GM12878 (cell line): ENCODE measurements at regions not wholly inside any gene's neighbourhood (a gene's known extent, or its start where the extent isn't known, plus 50 kb on each side); places are given as distances from the start of the nearest gene placed in this dataset.

Experiments
- ATAC-seq: fragments of 200-7000 bp; cut with Tn5 transposase; 3 replicates; pipeline ENCODE4 v1.9.1; 2020; ENCODE audit warnings: mild to moderate bottlenecking, moderate library complexity
- BruUV-seq: library from RNA; stranded (reverse); fragments of 400-500 nt; replicated peaks from 2 replicates; lab custom pipeline; 2021; lab: Mats Ljungman, UMichigan
- CTCF ChIA-PET: fragments of 300-600 bp; sonication (Branson Sonifier 250); formaldehyde crosslinking; extraction: SDS; loops from one replicate; lab custom pipeline; 2021; ENCODE audit warnings: inconsistent platforms; lab: Yijun Ruan, JAX
- POLR2A ChIA-PET: fragments of 350-600 bp; formaldehyde crosslinking; extraction: SDS; loops from one replicate; lab custom pipeline; 2021; ENCODE audit warnings: inconsistent platforms; lab: Charles Lee
- RAD21 ChIA-PET: fragments of 300-600 bp; sonication (Branson Sonifier 250); formaldehyde crosslinking; loops from one replicate; lab custom pipeline; 2023; ENCODE audit warnings: antibody characterized with exemption; ENCODE audit not compliant: unreplicated experiment; lab: Charles Lee
- SMC1A ChIA-PET: fragments of 300-600 bp; sonication (Branson Sonifier 250); formaldehyde crosslinking; loops from one replicate; lab custom pipeline; 2023; ENCODE audit not compliant: unreplicated experiment, uncharacterized antibody; lab: Charles Lee
- DNase-seq: peaks from one replicate; pipeline ENCODE4 v3.0.0-alpha.2; 2011; ENCODE audit warnings: low read depth, low spot score
- FAIRE-seq: peaks from 3 replicates; lab custom pipeline; 2011; peaks lifted over from hg19 to GRCh38; lab: Jason Lieb, UNC
- H2AFZ ChIP-seq: 2 replicates; pipeline ENCODE4 v1.6.0; 2011; ENCODE audit warnings: low read depth, low read length, control low read depth; ENCODE audit not compliant: control insufficient read depth
- H3K27ac ChIP-seq: 2 replicates; pipeline ENCODE4 v1.5.1; 2011; ENCODE audit warnings: control low read depth; ENCODE audit not compliant: control insufficient read depth, insufficient read depth
- H3K27me3 ChIP-seq, 2 experiments: replicated peaks in 1 of 2; 2 replicates each; pipeline versions ENCODE4 v1.6.0 to v1.6.1; 2011; ENCODE audit warnings: low read length in 1 of 2; ENCODE audit not compliant: control insufficient read depth in 2 of 2, insufficient read depth in 2 of 2
- H3K36me3 ChIP-seq, 2 experiments: 2 replicates each; pipeline ENCODE4 v1.5.1; 2011; ENCODE audit warnings: low read length in 1 of 2; ENCODE audit not compliant: control insufficient read depth in 2 of 2, insufficient read depth in 2 of 2
- H3K4me1 ChIP-seq: 2 replicates; pipeline ENCODE4 v1.6.1; 2011; ENCODE audit warnings: mild to moderate bottlenecking, low read length, moderate library complexity, mixed read lengths; ENCODE audit not compliant: control insufficient read depth, insufficient read depth
- H3K4me2 ChIP-seq: 2 replicates; pipeline ENCODE4 v1.6.0; 2011; ENCODE audit warnings: control low read depth; ENCODE audit not compliant: control insufficient read depth, insufficient read depth
- H3K4me3 ChIP-seq: fragments of 200-600 bp; sonication (generic); 2 replicates; pipeline ENCODE4 v1.5.1; 2016
- H3K79me2 ChIP-seq: 2 replicates; pipeline ENCODE4 v1.6.0; 2011; ENCODE audit warnings: low read length; ENCODE audit not compliant: control insufficient read depth, insufficient read depth
- H3K9ac ChIP-seq: 2 replicates; pipeline ENCODE4 v1.8.0; 2011; ENCODE audit warnings: low read length, control low read depth, mixed read lengths; ENCODE audit not compliant: control insufficient read depth, insufficient read depth
- H3K9me3 ChIP-seq: replicated peaks from 3 replicates; pipeline ENCODE4 v1.5.1; 2011; ENCODE audit warnings: mild to moderate bottlenecking, low read length; ENCODE audit not compliant: control insufficient read depth, insufficient read depth
- H4K20me1 ChIP-seq: 2 replicates; pipeline ENCODE4 v1.6.0; 2011; ENCODE audit not compliant: control insufficient read depth, insufficient read depth
- ATF3 ChIP-seq: IDR thresholded peaks from 2 replicates; pipeline ENCODE4 v1.6.1; 2011; ENCODE audit warnings: low read depth, mild to moderate bottlenecking, low read length, moderate library complexity, borderline replicate concordance; ENCODE audit errors: extremely low read depth
- BACH1 ChIP-seq: fragments of 450-650 bp; IDR thresholded peaks from 2 replicates; pipeline ENCODE4 v1.6.1; 2017; ENCODE audit warnings: mild to moderate bottlenecking, borderline replicate concordance
- CBX5 ChIP-seq: sonication (generic); IDR thresholded peaks from 2 replicates; pipeline ENCODE4 v1.6.1; 2016; ENCODE audit warnings: low read depth, moderate library complexity, mild to moderate bottlenecking, inconsistent platforms
- EED ChIP-seq: sonication (generic); IDR thresholded peaks from 2 replicates; pipeline ENCODE4 v1.6.1; 2016; ENCODE audit warnings: antibody characterized with exemption, low read depth
- FOS ChIP-seq: IDR thresholded peaks from 3 replicates; pipeline ENCODE4 v1.6.1; 2011; ENCODE audit warnings: borderline replicate concordance; ENCODE audit not compliant: insufficient read length; ENCODE audit errors: extremely low read depth
- IRF3 ChIP-seq: fragments of 450-650 bp; IDR thresholded peaks from 2 replicates; pipeline ENCODE4 v1.6.1; 2014; ENCODE audit warnings: mild to moderate bottlenecking
- IRF5 ChIP-seq: fragments of 450-650 bp; IDR thresholded peaks from 2 replicates; pipeline ENCODE4 v1.6.1; 2017; ENCODE audit warnings: borderline replicate concordance
- MXI1 ChIP-seq: fragments of 150-350 bp; IDR thresholded peaks from 2 replicates; pipeline ENCODE4 v1.6.1; 2011; ENCODE audit warnings: low read depth, mild to moderate bottlenecking, inconsistent platforms, low read length, improper control_type of control experiment
- NFXL1 ChIP-seq: fragments of 450-650 bp; IDR thresholded peaks from 2 replicates; pipeline ENCODE4 v1.6.1; 2017; ENCODE audit warnings: antibody characterized with exemption, mild to moderate bottlenecking, borderline replicate concordance
- NRF1 ChIP-seq: conservative IDR thresholded peaks from 2 replicates; pipeline ENCODE4 v1.6.1; 2011; ENCODE audit warnings: mild to moderate bottlenecking, low read depth, low read length, improper control_type of control experiment
- REST ChIP-seq: IDR thresholded peaks from 2 replicates; pipeline ENCODE4 v1.6.1; 2012; ENCODE audit warnings: mild to moderate bottlenecking, low read depth, low read length
- SMARCA5 ChIP-seq: fragments of 450-650 bp; IDR thresholded peaks from 2 replicates; pipeline ENCODE4 v1.6.1; 2017; ENCODE audit warnings: mild to moderate bottlenecking
- SRF ChIP-seq, 2 experiments: IDR thresholded peaks; 2 replicates each; pipeline ENCODE4 v1.6.1; 2011; ENCODE audit warnings: low read depth in 2 of 2, low read length in 2 of 2, mild to moderate bottlenecking in 1 of 2, moderate library complexity in 1 of 2
- TCF7 ChIP-seq: IDR thresholded peaks from 2 replicates; pipeline ENCODE4 v1.6.1; 2014; ENCODE audit warnings: antibody characterized with exemption, borderline replicate concordance
- ZNF217 ChIP-seq: fragments of 450-650 bp; IDR thresholded peaks from 2 replicates; pipeline ENCODE4 v1.6.1; 2017; ENCODE audit warnings: antibody characterized with exemption, mild to moderate bottlenecking
- WGBS: methylation state at CpG from one replicate; pipeline ENCODE4 v1.1.6; 2016; ENCODE audit warnings: low lambda C conversion rate; ENCODE audit not compliant: insufficient replicate concordance, insufficient coverage; ENCODE audit errors: missing lambda C conversion rate; 5-methylcytosine and 5-hydroxymethylcytosine counted together
- in situ Hi-C: fragments of 300-500 bp; cut with MboI; formaldehyde crosslinking; loops from 9 replicates; pipeline ENCODE4 v1.14.3; 2018; ENCODE audit warnings: mixed read lengths
- intact Hi-C: fragments of 100-400 bp; cut with micrococcal nuclease; formaldehyde crosslinking; loops from one replicate; pipeline ENCODE4 v1.14.2; 2022; ENCODE audit not compliant: unreplicated experiment

GRCh38 chr11:115910379-115910778 is 406.2 kb upstream of the CADM1 start:
- Histone ChIP-seq H4K20me1 (no peaks in the 10 kb centered on the region), H3K79me2 (no peaks in the 10 kb centered on the region), H3K27ac (no peak overlapping the region), H3K9ac (no peak overlapping the region), H3K9me3 (no peaks in the 10 kb centered on the region), H3K4me1 (peaks cover 16% of the 10 kb centered on the region), H3K27me3 (no peaks in the 10 kb centered on the region), H3K36me3 (no peaks in the 10 kb centered on the region), H3K4me3 (no peak overlapping the region), H2AFZ (no peak overlapping the region), H3K4me2 (no peak overlapping the region)
- SMC1A ChIA-PET = interaction anchor here (1.2 to 15.3 kb wide), 5 partner anchors 14 to 164 kb away, joined by 4 to 207 read pairs (median 18); no protein-coding TSS in a partner anchor
- RAD21 ChIA-PET = interaction anchor here (1.3 to 3.8 kb wide), 3 partner anchors 8 to 40 kb away, joined by 6 to 16 read pairs (median 8); no protein-coding TSS in a partner anchor
- CTCF ChIA-PET = interaction anchor here (1.1 to 1.5 kb wide), 3 partner anchors 13 to 42 kb away, joined by 3 to 4 read pairs (median 4); no protein-coding TSS in a partner anchor
- intact Hi-C loops (no loop called here), in situ Hi-C loops (loop anchor here (10.0 kb wide), 2 partner anchors 576 to 686 kb away; no protein-coding TSS in a partner anchor)
- FAIRE-seq (no peak), DNase-seq (no peak), ATAC-seq (no peak)
- TF ChIP-seq TCF7 (no peak), IRF3 (no peak), NFXL1 (no peak), ZNF217 (no peak), FOS (no peak), NRF1 (no peak), ATF3 (no peak), MXI1 (no peak), IRF5 (no peak), EED (no peak), CBX5 (no peak), SMARCA5 (no peak), SRF (IDR thresholded peaks at IDR 0.05; ENCODE audit: low read depth in 2 of 2, low read length in 2 of 2) (no peak), REST (no peak), BACH1 (no peak)
- POLR2A ChIA-PET = no interaction called here
- BruUV-seq = no TSS peak
- 56% methylated on average over 1 of the region's 1 CpG for WGBS
